ENCODE measurements at regions not wholly inside any gene's neighbourhood (a gene's known extent, or its start where the extent isn't known, plus 50 kb on each side); places are given as distances from the start of the nearest gene placed in this dataset.

DNA sequence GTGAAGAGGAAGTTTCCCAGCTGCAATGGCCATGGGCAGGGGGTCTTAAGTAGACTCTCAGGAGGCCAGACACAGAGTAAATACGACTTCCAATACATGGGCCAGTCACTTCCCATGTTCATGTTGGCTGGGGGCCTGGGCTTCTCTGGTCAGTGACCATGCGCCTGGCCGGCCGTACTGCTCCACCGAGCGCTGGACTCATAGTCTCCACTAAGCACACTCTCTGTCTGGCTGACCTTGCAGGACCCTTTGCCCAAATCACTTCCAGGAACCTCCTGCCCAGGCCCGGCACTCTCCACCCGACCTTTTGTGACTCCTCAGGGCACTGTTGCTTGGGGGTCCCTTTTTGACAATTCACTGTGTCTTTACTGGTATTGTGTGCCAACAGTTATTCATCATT, 69.3 kb downstream of the SOWAHC start:
- Mint-ChIP-seq H3K4me3 (ENCODE audit: unreplicated experiment) (no peak overlapping the region), H3K9me3 (ENCODE audit: unreplicated experiment) (no peaks in the 10 kb centered on the region), H3K4me1 (ENCODE audit: low read depth, unreplicated experiment) (peaks cover 28% of the 10 kb centered on the region), H3K27me3 (ENCODE audit: insufficient read depth, unreplicated experiment) (no peaks in the 10 kb centered on the region), H3K36me3 (ENCODE audit: insufficient read depth, unreplicated experiment) (no peaks in the 10 kb centered on the region), H3K27ac (ENCODE audit: unreplicated experiment) (peak overlapping the region; percentile 57)
- Histone ChIP-seq H3K27me3 (replicated peaks; ENCODE audit: control insufficient read depth, insufficient read depth, low read length) (no peaks in the 10 kb centered on the region), H3K4me3 (ENCODE audit: low read depth, low read length) (no peak overlapping the region), H3K4me1 (peaks cover 32% of the 10 kb centered on the region), H3K9me3 (no peaks in the 10 kb centered on the region), H3K36me3 (ENCODE audit: control insufficient read depth, insufficient read depth, low read length) (no peaks in the 10 kb centered on the region)
- ChIA-PET CTCF (no interaction called here), POLR2A (no interaction called here)
- intact Hi-C loops (cut with micrococcal nuclease; ENCODE audit: unreplicated experiment): no loop called here
- TF ChIP-seq, protein P1, sequence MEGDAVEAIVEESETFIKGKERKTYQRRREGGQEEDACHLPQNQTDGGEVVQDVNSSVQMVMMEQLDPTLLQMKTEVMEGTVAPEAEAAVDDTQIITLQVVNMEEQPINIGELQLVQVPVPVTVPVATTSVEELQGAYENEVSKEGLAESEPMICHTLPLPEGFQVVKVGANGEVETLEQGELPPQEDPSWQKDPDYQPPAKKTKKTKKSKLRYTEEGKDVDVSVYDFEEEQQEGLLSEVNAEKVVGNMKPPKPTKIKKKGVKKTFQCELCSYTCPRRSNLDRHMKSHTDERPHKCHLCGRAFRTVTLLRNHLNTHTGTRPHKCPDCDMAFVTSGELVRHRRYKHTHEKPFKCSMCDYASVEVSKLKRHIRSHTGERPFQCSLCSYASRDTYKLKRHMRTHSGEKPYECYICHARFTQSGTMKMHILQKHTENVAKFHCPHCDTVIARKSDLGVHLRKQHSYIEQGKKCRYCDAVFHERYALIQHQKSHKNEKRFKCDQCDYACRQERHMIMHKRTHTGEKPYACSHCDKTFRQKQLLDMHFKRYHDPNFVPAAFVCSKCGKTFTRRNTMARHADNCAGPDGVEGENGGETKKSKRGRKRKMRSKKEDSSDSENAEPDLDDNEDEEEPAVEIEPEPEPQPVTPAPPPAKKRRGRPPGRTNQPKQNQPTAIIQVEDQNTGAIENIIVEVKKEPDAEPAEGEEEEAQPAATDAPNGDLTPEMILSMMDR (IDR thresholded peaks at IDR 0.05; ENCODE audit: insufficient read depth in 1 of 2, low read depth in 1 of 2, low read length in 1 of 2, severe bottlenecking in 1 of 2, unreplicated experiment in 1 of 2): no peak
- no peak for DNase-seq
- no TSS peak for BruUV-seq (replicated peaks)

DNA sequence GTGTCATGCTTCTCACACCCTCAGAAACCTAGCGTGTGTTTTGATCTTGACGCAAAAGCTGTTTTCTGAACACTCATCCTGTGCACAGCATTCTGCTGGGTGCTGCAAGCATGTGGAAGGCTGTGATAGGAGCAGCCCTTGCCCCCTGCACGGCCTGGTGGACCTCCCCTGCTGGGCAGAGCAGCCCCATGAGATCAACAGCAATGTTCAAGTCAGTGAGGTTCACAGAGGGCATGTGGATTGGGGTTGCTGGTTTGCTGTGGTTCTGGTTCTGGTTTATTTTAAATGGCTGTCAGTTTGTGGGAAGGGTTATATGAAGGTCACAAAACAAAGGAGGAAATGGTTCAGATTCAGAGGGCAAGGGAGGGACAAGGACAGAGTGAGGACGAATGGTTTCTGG, 71.3 kb downstream of the SOWAHC start:
- intact Hi-C loops (cut with micrococcal nuclease; ENCODE audit: unreplicated experiment): no loop called here
- ChIA-PET CTCF (no interaction called here), POLR2A (no interaction called here)
- no peaks in the 10 kb centered on the region for H3K36me3 ChIP-seq (ENCODE audit: control insufficient read depth, insufficient read depth, low read length)
- no TSS peak for BruUV-seq (replicated peaks)
- H3K4me1 ChIP-seq: peaks cover 32% of the 10 kb centered on the region
- H3K9me3 ChIP-seq: no peaks in the 10 kb centered on the region
- TF ChIP-seq, protein P1 (IDR thresholded peaks at IDR 0.05; ENCODE audit: insufficient read depth in 1 of 2, low read depth in 1 of 2, low read length in 1 of 2, severe bottlenecking in 1 of 2, unreplicated experiment in 1 of 2): no peak
- H3K27me3 ChIP-seq (replicated peaks; ENCODE audit: control insufficient read depth, insufficient read depth, low read length): no peaks in the 10 kb centered on the region
- no peak overlapping the region for H3K4me3 ChIP-seq (ENCODE audit: low read depth, low read length)
- H3K36me3 Mint-ChIP-seq (ENCODE audit: insufficient read depth, unreplicated experiment): no peaks in the 10 kb centered on the region
- no peak for DNase-seq
- H3K4me1 Mint-ChIP-seq (ENCODE audit: low read depth, unreplicated experiment): peaks cover 33% of the 10 kb centered on the region
- no peaks in the 10 kb centered on the region for H3K27me3 Mint-ChIP-seq (ENCODE audit: insufficient read depth, unreplicated experiment)
- no peak overlapping the region for H3K4me3 Mint-ChIP-seq (ENCODE audit: unreplicated experiment)
- H3K9me3 Mint-ChIP-seq (ENCODE audit: unreplicated experiment): no peaks in the 10 kb centered on the region
- no peak overlapping the region for H3K27ac Mint-ChIP-seq (ENCODE audit: unreplicated experiment)

DNA sequence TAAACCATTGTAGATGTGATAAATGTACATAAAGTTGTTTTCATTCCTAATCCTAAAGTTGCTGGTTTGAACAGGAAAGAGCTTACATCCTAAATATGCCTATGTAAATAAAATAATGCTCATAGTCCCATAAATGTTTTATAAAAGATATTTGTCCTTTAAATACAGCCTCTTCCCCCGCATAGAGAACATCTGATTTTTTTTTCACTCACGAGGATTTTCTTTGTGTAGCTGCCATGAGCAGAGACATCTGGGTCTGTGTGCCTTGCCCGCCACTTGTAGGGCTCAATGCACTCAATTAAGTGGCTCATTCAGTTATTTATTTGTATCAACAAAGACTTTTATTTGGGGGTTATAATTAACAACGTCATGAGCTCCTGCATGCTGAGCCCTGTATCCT, 72.8 kb downstream of the SOWAHC start:
- H3K4me3 Mint-ChIP-seq (ENCODE audit: unreplicated experiment): no peak overlapping the region
- H3K9me3 ChIP-seq: no peaks in the 10 kb centered on the region
- TF ChIP-seq, protein P1 (IDR thresholded peaks at IDR 0.05; ENCODE audit: insufficient read depth in 1 of 2, low read depth in 1 of 2, low read length in 1 of 2, severe bottlenecking in 1 of 2, unreplicated experiment in 1 of 2): no peak
- no peaks in the 10 kb centered on the region for H3K36me3 ChIP-seq (ENCODE audit: control insufficient read depth, insufficient read depth, low read length)
- intact Hi-C loops (cut with micrococcal nuclease; ENCODE audit: unreplicated experiment): no loop called here
- H3K4me1 Mint-ChIP-seq (ENCODE audit: low read depth, unreplicated experiment): peaks cover 27% of the 10 kb centered on the region
- peaks cover 7% of the 10 kb centered on the region for H3K36me3 Mint-ChIP-seq (ENCODE audit: insufficient read depth, unreplicated experiment)
- POLR2A ChIA-PET: no interaction called here
- no peak overlapping the region for H3K4me3 ChIP-seq (ENCODE audit: low read depth, low read length)
- DNase-seq: no peak
- no TSS peak for BruUV-seq (replicated peaks)
- no peaks in the 10 kb centered on the region for H3K27me3 ChIP-seq (replicated peaks; ENCODE audit: control insufficient read depth, insufficient read depth, low read length)
- no peaks in the 10 kb centered on the region for H3K9me3 Mint-ChIP-seq (ENCODE audit: unreplicated experiment)
- CTCF ChIA-PET: no interaction called here
- H3K27me3 Mint-ChIP-seq (ENCODE audit: insufficient read depth, unreplicated experiment): no peaks in the 10 kb centered on the region
- H3K4me1 ChIP-seq: peaks cover 29% of the 10 kb centered on the region
- no peak overlapping the region for H3K27ac Mint-ChIP-seq (ENCODE audit: unreplicated experiment)
